Esophagus muscularis mucosa (tissue), 4 donors: ENCODE measurements at regions not wholly inside any gene's neighbourhood (a gene's known extent, or its start where the extent isn't known, plus 50 kb on each side); places are given as distances from the start of the nearest gene placed in this dataset.

ENCODE experiments used
- CTCF ChIP-seq, 3 experiments: fragments of 200-600 bp in 2 of 3; fragments of 450-650 bp in 1 of 3; sonication (generic) in 2 of 3; IDR thresholded peaks; one replicate each; pipeline ENCODE4 v1.5.1; 2017 to 2019; ENCODE audit warnings: antibody characterized with exemption in 3 of 3, mild to moderate bottlenecking in 2 of 3, moderate library complexity in 1 of 3
- EP300 ChIP-seq: sonication (generic); formaldehyde crosslinking; IDR thresholded peaks from one replicate; pipeline ENCODE4 v1.6.1; 2017; ENCODE audit warnings: antibody characterized with exemption
- POLR2A ChIP-seq: fragments of 450-650 bp; IDR thresholded peaks from one replicate; pipeline ENCODE4 v1.6.1; 2017; ENCODE audit warnings: antibody characterized with exemption, moderate library complexity, mild to moderate bottlenecking, low read depth
- POLR2AphosphoS5 ChIP-seq, 2 donors: sonication (generic); formaldehyde crosslinking; IDR thresholded peaks; one replicate each; pipeline ENCODE4 v1.6.1; 2017; ENCODE audit warnings: antibody characterized with exemption in 2 of 2

GRCh38 chr20:20896606-20897005 lies 184.2 kb upstream of the RALGAPA2 start:
- TF ChIP-seq POLR2A (no peak), POLR2AphosphoS5 (IDR thresholded peaks at IDR 0.05) (no peak), CTCF (IDR thresholded peaks at IDR 0.05) (no peak), EP300 (no peak)
